ENCODE measurements at regions not wholly inside any gene's neighbourhood (a gene's known extent, or its start where the extent isn't known, plus 50 kb on each side); places are given as distances from the start of the nearest gene placed in this dataset.

- no peak for TF ChIP-seq CTCF (IDR thresholded peaks at IDR 0.05; ENCODE audit: insufficient read depth in 1 of 2, low read depth in 1 of 2, low read length in 1 of 2, severe bottlenecking in 1 of 2, unreplicated experiment in 1 of 2)
- H3K4me1 Mint-ChIP-seq (ENCODE audit: low read depth, unreplicated experiment) = no peaks in the 10 kb centered on the region
- ChIA-PET CTCF (no interaction called here), POLR2A (no interaction called here)
- BruUV-seq (replicated peaks) = no TSS peak
- intact Hi-C loops (cut with micrococcal nuclease; ENCODE audit: unreplicated experiment) = no loop called here
- H3K27me3 ChIP-seq (replicated peaks; ENCODE audit: control insufficient read depth, insufficient read depth, low read length) = no peaks in the 10 kb centered on the region
- no peaks in the 10 kb centered on the region for H3K9me3 Mint-ChIP-seq (ENCODE audit: unreplicated experiment)
- no peaks in the 10 kb centered on the region for H3K36me3 ChIP-seq (ENCODE audit: control insufficient read depth, insufficient read depth, low read length)
- no peaks in the 10 kb centered on the region for H3K4me1 ChIP-seq
- no peak overlapping the region for H3K4me3 ChIP-seq (ENCODE audit: low read depth, low read length)
- no peaks in the 10 kb centered on the region for H3K36me3 Mint-ChIP-seq (ENCODE audit: insufficient read depth, unreplicated experiment)
- no peaks in the 10 kb centered on the region for H3K27me3 Mint-ChIP-seq (ENCODE audit: insufficient read depth, unreplicated experiment)
- no peak overlapping the region for H3K4me3 Mint-ChIP-seq (ENCODE audit: unreplicated experiment)
- no peak for DNase-seq
- no peak overlapping the region for H3K27ac Mint-ChIP-seq (ENCODE audit: unreplicated experiment)
- no peaks in the 10 kb centered on the region for H3K9me3 ChIP-seq
Measured at GRCh38 chr2:192373221-192373620, 178.5 kb upstream of the TMEFF2 start.

GRCh38 chr2:192369969-192370368 lies 175.2 kb upstream of the TMEFF2 start:
- Histone ChIP-seq H3K27me3 (replicated peaks; ENCODE audit: control insufficient read depth, insufficient read depth, low read length) (no peaks in the 10 kb centered on the region), H3K36me3 (ENCODE audit: control insufficient read depth, insufficient read depth, low read length) (no peaks in the 10 kb centered on the region), H3K4me1 (no peaks in the 10 kb centered on the region), H3K9me3 (no peaks in the 10 kb centered on the region), H3K4me3 (ENCODE audit: low read depth, low read length) (no peak overlapping the region)
- Mint-ChIP-seq H3K27me3 (ENCODE audit: insufficient read depth, unreplicated experiment) (peaks cover 3% of the 10 kb centered on the region), H3K36me3 (ENCODE audit: insufficient read depth, unreplicated experiment) (no peaks in the 10 kb centered on the region), H3K27ac (ENCODE audit: unreplicated experiment) (no peak overlapping the region), H3K4me3 (ENCODE audit: unreplicated experiment) (no peak overlapping the region), H3K4me1 (ENCODE audit: low read depth, unreplicated experiment) (no peaks in the 10 kb centered on the region), H3K9me3 (ENCODE audit: unreplicated experiment) (no peaks in the 10 kb centered on the region)
- CTCF ChIA-PET = no interaction called here
- intact Hi-C loops (cut with micrococcal nuclease; ENCODE audit: unreplicated experiment) = no loop called here
- POLR2A ChIA-PET = no interaction called here
- TF ChIP-seq CTCF (IDR thresholded peaks at IDR 0.05; ENCODE audit: insufficient read depth in 1 of 2, low read depth in 1 of 2, low read length in 1 of 2, severe bottlenecking in 1 of 2, unreplicated experiment in 1 of 2) = no peak
- no peak for DNase-seq
- BruUV-seq (replicated peaks) = no TSS peak

GRCh38 chr2:192357217-192357616 lies 162.5 kb upstream of the TMEFF2 start:
- H3K27me3 Mint-ChIP-seq (ENCODE audit: insufficient read depth, unreplicated experiment) = no peaks in the 10 kb centered on the region

More at GRCh38 chr2:192357217-192357616, 162.5 kb upstream of the TMEFF2 start:
- H3K9me3 Mint-ChIP-seq (ENCODE audit: unreplicated experiment) = no peaks in the 10 kb centered on the region
- Histone ChIP-seq H3K36me3 (ENCODE audit: control insufficient read depth, insufficient read depth, low read length) (no peaks in the 10 kb centered on the region), H3K4me1 (no peaks in the 10 kb centered on the region), H3K9me3 (no peaks in the 10 kb centered on the region), H3K4me3 (ENCODE audit: low read depth, low read length) (no peak overlapping the region), H3K27me3 (replicated peaks; ENCODE audit: control insufficient read depth, insufficient read depth, low read length) (no peaks in the 10 kb centered on the region)
- no peak overlapping the region for H3K27ac Mint-ChIP-seq (ENCODE audit: unreplicated experiment)
- ChIA-PET CTCF (no interaction called here), POLR2A (no interaction called here)
- intact Hi-C loops (cut with micrococcal nuclease; ENCODE audit: unreplicated experiment) = no loop called here
- no peaks in the 10 kb centered on the region for H3K36me3 Mint-ChIP-seq (ENCODE audit: insufficient read depth, unreplicated experiment)
- no peak for DNase-seq
- H3K4me1 Mint-ChIP-seq (ENCODE audit: low read depth, unreplicated experiment) = no peaks in the 10 kb centered on the region
- no peak for TF ChIP-seq CTCF (IDR thresholded peaks at IDR 0.05; ENCODE audit: insufficient read depth in 1 of 2, low read depth in 1 of 2, low read length in 1 of 2, severe bottlenecking in 1 of 2, unreplicated experiment in 1 of 2)
- BruUV-seq (replicated peaks) = no TSS peak
- H3K4me3 Mint-ChIP-seq (ENCODE audit: unreplicated experiment) = no peak overlapping the region
